ENCODE measurements at regions not wholly inside any gene's neighbourhood (a gene's known extent, or its start where the extent isn't known, plus 50 kb on each side); places are given as distances from the start of the nearest gene placed in this dataset.

- no peak for TF ChIP-seq REST (IDR thresholded peaks at IDR 0.05; ENCODE audit: low read depth)
These were observed 256.3 kb upstream of the MYT1L start (continued) for GRCh38 chr2:2587354-2587753.

GRCh38 chr2:2586931-2587330 is 255.9 kb upstream of the MYT1L start:
- Histone ChIP-seq H4K20me1 (ENCODE audit: insufficient read depth) (no peaks in the 10 kb centered on the region), H3K4me1 (ENCODE audit: control insufficient read depth in 1 of 2, insufficient read depth in 2 of 2, low read length in 2 of 2) (no peaks in the 10 kb centered on the region), H3K9me2 (ENCODE audit: insufficient read depth) (no peaks in the 10 kb centered on the region), H3K4me2 (ENCODE audit: low read length) (no peak overlapping the region), H3K9me3 (ENCODE audit: control insufficient read depth in 1 of 2, insufficient read depth in 1 of 2, low read depth in 1 of 2, low read length in 2 of 2) (no peaks in the 10 kb centered on the region), H3K9ac (ENCODE audit: low read length) (no peak overlapping the region), H3K4me3 (replicated peaks in 1 of 2; ENCODE audit: low read depth in 1 of 2, low read length in 2 of 2) (no peak overlapping the region), H3K27ac (ENCODE audit: low read depth, low read length) (no peak overlapping the region), H2AFZ (ENCODE audit: low read depth, low read length, poor library complexity, severe bottlenecking) (no peak overlapping the region), H3K27me3 (ENCODE audit: insufficient read depth, low read length) (no peaks in the 10 kb centered on the region), H3K36me3 (ENCODE audit: control insufficient read depth in 1 of 2, insufficient read depth in 2 of 2, low read length in 2 of 2) (no peaks in the 10 kb centered on the region), H3K79me2 (ENCODE audit: insufficient read depth, low read length) (no peaks in the 10 kb centered on the region)
- ATAC-seq = no peak
- RAD21 ChIA-PET (ENCODE audit: low non-redundant PET in 1 of 2, low total read pairs in 2 of 2, uncharacterized antibody in 2 of 2, unreplicated experiment in 2 of 2) = no interaction called here
- CTCF ChIA-PET = no interaction called here
- no peak for DNase-seq (ENCODE audit: low read depth, low spot score)
- TF ChIP-seq TCF7L2 (IDR thresholded peaks at IDR 0.05; ENCODE audit: borderline replicate concordance, extremely low read depth, insufficient read depth, insufficient read length) = no peak
- BruUV-seq (replicated peaks) = no TSS peak
- POLR2A ChIA-PET = interaction anchor here (1.2 kb wide), 1 partner anchor 12 kb away, joined by 3 read pairs; no protein-coding TSS in a partner anchor
- intact Hi-C loops (cut with micrococcal nuclease) = no loop called here

All from HCT116 (cell line).